ENCODE measurements at regions not wholly inside any gene's neighbourhood (a gene's known extent, or its start where the extent isn't known, plus 50 kb on each side); places are given as distances from the start of the nearest gene placed in this dataset.

- TF ChIP-seq USF1 (IDR thresholded peaks at IDR 0.05) (no peak), RAD21 (IDR thresholded peaks at IDR 0.05; ENCODE audit: low read depth) (no peak), YY1 (IDR thresholded peaks at IDR 0.05; ENCODE audit: low read depth) (no peak)
Observed at GRCh38 chr21:28136656-28137255, 855.9 kb downstream of the LTN1 start.

- TF ChIP-seq RAD21 (IDR thresholded peaks at IDR 0.05; ENCODE audit: low read depth) (no peak), NFIC (IDR thresholded peaks at IDR 0.05) (no peak), USF1 (IDR thresholded peaks at IDR 0.05) (no peak), TAF1 (IDR thresholded peaks at IDR 0.05; ENCODE audit: low read depth) (no peak), YY1 (IDR thresholded peaks at IDR 0.05; ENCODE audit: low read depth) (no peak), CREB1 (IDR thresholded peaks at IDR 0.05; ENCODE audit: low read depth) (no peak), MAX (IDR thresholded peaks at IDR 0.05) (no peak), FOXM1 (IDR thresholded peaks at IDR 0.05; ENCODE audit: borderline replicate concordance, low read depth) (no peak), REST (IDR thresholded peaks at IDR 0.05; ENCODE audit: low read depth) (no peak), TEAD4 (IDR thresholded peaks at IDR 0.05) (no peak), CEBPB (IDR thresholded peaks at IDR 0.05) (no peak), EGR1 (IDR thresholded peaks at IDR 0.05) (no peak), TCF12 (IDR thresholded peaks at IDR 0.05; ENCODE audit: low read depth) (no peak), EP300 (IDR thresholded peaks at IDR 0.05; ENCODE audit: borderline replicate concordance) (no peak), ZBTB7A (IDR thresholded peaks at IDR 0.05; ENCODE audit: low read depth) (no peak)
Observed at GRCh38 chr21:28135646-28136045, 857.0 kb downstream of the LTN1 start.

- no peak for TF ChIP-seq EP300 (IDR thresholded peaks at IDR 0.05; ENCODE audit: borderline replicate concordance)
Observed at GRCh38 chr21:28133116-28133515, 859.6 kb downstream of the LTN1 start.

- no peak for TF ChIP-seq TEAD4 (IDR thresholded peaks at IDR 0.05)
- no peak for TF ChIP-seq FOXM1 (IDR thresholded peaks at IDR 0.05; ENCODE audit: borderline replicate concordance, low read depth)
- no peak for TF ChIP-seq YY1 (IDR thresholded peaks at IDR 0.05; ENCODE audit: low read depth)
- TF ChIP-seq REST (IDR thresholded peaks at IDR 0.05; ENCODE audit: low read depth): no peak
- TF ChIP-seq EGR1 (IDR thresholded peaks at IDR 0.05): no peak
- TF ChIP-seq RAD21 (IDR thresholded peaks at IDR 0.05; ENCODE audit: low read depth): no peak
- no peak for TF ChIP-seq CEBPB (IDR thresholded peaks at IDR 0.05)
- TF ChIP-seq ZBTB7A (IDR thresholded peaks at IDR 0.05; ENCODE audit: low read depth): no peak
- TF ChIP-seq TAF1 (IDR thresholded peaks at IDR 0.05; ENCODE audit: low read depth): no peak
- TF ChIP-seq MAX (IDR thresholded peaks at IDR 0.05): no peak
Observed at GRCh38 chr21:28132713-28133112, 860.0 kb downstream of the LTN1 start.

GRCh38 chr21:28127175-28127785 is 865.4 kb downstream of the LTN1 start:
- TF ChIP-seq REST (IDR thresholded peaks at IDR 0.05; ENCODE audit: low read depth) (no peak), TEAD4 (IDR thresholded peaks at IDR 0.05) (no peak), TAF1 (IDR thresholded peaks at IDR 0.05; ENCODE audit: low read depth) (no peak), EGR1 (IDR thresholded peaks at IDR 0.05) (no peak), CREB1 (IDR thresholded peaks at IDR 0.05; ENCODE audit: low read depth) (no peak), YY1 (IDR thresholded peaks at IDR 0.05; ENCODE audit: low read depth) (no peak), NFIC (IDR thresholded peaks at IDR 0.05) (no peak), RAD21 (IDR thresholded peaks at IDR 0.05; ENCODE audit: low read depth) (no peak), ZBTB7A (IDR thresholded peaks at IDR 0.05; ENCODE audit: low read depth) (no peak), FOXM1 (IDR thresholded peaks at IDR 0.05; ENCODE audit: borderline replicate concordance, low read depth) (no peak), MAX (IDR thresholded peaks at IDR 0.05) (no peak), EP300 (IDR thresholded peaks at IDR 0.05; ENCODE audit: borderline replicate concordance) (no peak), CEBPB (IDR thresholded peaks at IDR 0.05) (no peak), TCF12 (IDR thresholded peaks at IDR 0.05; ENCODE audit: low read depth) (no peak)

All from Ishikawa (cell line).